NCI-H1092 (cell line): ENCODE measurements at regions not wholly inside any gene's neighbourhood (a gene's known extent, or its start where the extent isn't known, plus 50 kb on each side); places are given as distances from the start of the nearest gene placed in this dataset.
A peak's percentile ranks its signal among the peaks of the same experiment; 100 is the strongest.
"Not testable (repeated sequence)": the region's sequence is repeated elsewhere in the genome, so short reads cannot be mapped to it uniquely, and the experiment has no call there.

Experiments
- DNase-seq: peaks from one replicate; lab custom pipeline; 2025; lab: John Stamatoyannopoulos, UW

DNA sequence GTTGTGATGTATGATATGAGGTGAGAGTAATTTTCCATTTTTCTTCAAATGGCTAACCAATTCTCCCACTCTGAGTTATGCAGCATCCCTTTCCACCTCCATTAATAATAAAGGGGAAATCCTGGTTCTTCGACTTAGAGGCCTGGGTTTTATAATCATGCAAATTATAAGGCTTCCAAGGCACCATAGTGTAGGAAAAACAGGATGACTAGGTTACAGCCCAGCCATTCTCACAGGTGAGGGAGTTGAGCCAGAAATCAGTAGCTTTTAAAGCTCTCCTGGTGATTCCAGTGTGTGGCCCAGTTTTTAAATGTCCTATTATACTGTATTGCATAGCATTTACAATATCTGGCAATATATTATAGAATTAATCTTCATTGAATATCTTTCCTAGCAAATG is 203.1 kb downstream of the ARHGEF9 start:
- DNase-seq: no peak

DNA sequence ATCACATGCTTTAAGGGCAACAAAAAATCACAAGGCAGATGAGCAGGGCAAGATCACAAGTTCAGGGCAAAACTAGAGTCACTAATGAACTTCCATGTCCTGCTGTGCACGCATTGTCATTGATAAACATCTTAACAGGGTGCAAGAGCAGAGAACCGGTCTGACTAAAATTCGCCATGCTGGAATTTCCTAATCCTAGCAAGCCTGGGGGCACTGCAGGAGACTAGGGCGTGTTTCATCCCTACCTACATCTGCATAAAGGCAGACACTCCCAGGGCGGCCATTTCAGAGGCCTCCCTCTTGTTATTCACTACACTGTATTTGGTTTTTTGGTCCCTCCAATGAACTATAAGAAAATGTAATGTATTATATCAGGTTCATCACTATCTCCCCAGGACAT is 203.6 kb downstream of the ARHGEF9 start:
- DNase-seq: no peak

DNA sequence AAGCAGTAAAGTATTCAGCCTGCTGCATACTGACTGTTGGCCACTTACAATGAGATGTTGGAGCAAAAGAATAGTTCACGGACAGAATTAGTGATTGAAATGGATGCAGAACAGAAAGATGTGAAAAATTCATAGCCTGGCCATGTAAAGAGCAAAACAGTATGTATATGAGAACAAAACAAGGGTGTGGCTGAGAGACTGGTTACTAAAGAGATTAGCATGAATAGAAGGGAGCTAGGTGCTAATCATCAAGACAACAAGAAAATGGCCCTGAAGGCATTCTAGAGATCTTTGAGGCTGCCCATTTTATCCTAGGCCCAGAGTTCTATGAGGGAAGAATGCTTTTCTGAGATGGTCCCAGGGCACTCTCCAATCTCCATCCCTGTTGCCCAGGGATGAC is 208.5 kb downstream of the ARHGEF9 start:
- DNase-seq: no peak

DNA sequence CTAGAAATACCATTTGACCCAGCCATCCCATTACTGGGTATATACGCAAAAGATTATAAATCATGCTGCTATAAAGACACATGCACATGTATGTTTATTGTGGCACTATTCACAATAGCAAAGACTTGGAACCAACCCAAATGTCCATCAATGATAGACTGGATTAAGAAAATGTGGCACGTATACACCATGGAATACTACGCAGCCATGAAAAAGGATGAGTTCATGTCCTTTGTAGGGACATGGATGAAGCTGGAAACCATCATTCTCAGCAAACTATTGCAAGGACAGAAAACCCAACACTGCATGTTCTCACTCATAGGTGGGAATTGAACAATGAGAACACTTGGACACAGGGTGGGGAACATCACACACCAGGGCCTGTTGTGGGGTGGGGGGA is 209.3 kb downstream of the ARHGEF9 start:
- DNase-seq: not testable (repeated sequence)

DNA sequence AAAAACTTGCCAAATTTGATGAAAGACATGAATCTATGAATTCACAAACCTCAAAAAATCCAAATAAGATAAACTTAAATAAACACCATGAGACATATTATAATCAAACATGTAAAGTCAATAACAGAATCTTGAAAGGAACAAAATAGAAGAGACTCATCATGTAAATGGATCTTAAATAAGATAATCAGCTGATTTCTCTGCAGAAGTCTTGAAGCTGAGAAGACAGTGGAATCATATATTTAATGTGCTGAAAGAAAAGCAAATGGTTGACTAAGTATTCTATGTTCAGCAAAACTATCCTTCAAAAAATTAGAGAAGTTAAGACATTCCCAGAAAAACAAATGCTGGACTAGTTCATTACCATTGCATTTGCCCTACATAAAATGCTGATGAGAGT is 215.7 kb upstream of the SPIN4 start:
- no peak for DNase-seq

DNA sequence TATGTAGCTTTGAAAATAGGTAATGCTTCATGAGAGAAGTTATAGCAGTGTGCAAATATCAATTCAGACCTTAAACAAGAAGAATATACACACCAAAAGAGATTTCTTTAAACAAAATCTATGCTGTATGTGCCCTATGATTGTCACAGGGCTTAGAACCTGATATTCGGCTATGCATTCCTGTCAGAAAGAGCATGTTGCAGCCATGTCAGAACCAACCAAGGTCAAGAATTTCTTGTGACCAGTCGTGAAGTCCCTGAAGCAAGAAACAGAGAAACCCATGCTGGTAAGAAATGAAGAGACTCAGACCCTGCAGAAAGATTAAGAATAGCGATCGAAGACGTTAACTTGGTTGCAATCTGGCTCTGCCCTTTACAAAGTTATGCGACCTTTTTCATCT is 210.3 kb upstream of the SPIN4 start:
- no peak for DNase-seq

DNA sequence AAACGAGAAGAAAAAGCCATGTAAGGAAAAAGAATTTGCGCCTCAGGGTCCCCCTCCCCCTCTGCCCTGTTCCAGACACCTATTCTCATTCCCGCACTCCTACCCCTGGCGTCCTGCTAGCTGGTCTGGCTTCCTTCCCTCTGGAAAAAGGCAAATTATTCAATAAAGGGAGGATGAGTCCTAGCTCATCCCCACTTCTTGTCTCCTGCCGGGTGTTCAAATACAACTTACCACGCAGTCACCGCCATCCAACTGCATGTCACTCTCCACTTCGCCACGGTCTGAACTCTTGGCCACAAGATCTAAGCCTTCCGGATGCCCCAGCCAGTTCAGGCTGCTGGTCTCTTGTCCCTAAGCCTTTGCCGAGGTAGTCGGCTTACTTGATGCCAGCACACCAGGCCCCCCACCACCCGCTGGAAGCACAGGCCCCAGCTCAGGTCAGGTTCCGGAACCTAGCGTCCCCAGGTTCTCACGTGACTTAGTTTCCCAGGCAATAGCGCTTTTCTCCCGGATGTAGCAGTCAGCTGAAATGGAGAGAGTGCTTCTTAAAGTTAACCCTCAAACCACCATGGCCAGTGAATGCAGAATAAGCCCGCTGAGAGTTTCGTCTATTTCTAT is 209.6 kb upstream of the SPIN4 start:
- peak; percentile 83 for DNase-seq

DNA sequence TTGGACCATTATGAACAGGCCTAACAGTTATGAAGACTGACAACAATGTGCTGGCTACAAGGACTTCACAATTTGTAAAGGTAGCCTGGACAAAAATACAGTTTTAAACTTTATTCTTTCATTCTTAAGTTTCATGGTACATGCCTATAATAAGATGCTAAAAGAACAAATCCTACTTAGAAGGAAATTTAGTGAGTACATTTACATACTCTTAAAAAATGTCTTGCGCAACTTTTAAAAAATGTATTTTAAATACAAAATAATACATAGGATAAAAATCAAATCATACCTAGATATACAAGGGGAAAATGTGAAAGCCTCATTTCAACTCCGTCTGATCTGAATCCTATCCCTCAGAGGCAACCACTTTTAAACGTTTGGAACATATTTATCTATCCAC is 200.7 kb upstream of the SPIN4 start:
- DNase-seq: no peak

DNA sequence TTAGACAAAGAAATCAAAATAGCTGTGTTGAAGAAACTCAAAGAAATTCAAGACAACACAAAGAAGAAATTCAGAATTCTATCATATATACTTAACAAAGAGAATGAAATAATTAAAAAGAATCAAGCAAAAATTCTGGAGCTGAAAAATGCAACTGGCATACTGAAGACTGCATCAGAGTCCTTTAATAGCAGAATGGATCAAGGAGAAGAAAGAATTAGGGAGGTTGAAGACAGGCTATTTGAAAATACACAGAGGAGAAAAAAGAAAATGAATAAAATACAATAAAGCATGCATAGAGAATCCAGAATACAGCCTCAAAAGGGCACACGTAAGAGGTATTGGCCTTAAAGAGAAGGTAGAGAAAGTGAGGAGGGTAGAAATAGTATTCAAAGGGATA is 179.5 kb upstream of the SPIN4 start:
- DNase-seq: no peak

DNA sequence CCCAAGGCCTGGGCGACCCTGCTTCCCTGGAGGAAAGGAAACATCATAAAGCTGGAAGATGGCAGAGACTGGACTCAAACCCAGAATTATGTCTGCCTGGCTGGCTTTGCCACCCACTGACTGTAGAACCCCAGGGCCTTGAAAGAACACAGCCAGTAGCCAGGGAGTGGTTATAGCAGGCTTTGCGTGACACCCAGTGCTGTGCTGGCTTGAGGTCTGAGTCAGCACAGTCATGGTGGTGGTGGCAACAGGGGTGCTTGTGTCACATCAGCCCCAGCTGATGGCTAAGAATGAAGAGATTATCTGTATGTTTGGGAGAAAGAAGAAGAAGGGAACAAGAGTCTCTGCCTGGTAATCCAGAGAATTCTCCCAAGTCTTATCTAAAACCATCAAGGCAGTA is 178.8 kb upstream of the SPIN4 start:
- no peak for DNase-seq

DNA sequence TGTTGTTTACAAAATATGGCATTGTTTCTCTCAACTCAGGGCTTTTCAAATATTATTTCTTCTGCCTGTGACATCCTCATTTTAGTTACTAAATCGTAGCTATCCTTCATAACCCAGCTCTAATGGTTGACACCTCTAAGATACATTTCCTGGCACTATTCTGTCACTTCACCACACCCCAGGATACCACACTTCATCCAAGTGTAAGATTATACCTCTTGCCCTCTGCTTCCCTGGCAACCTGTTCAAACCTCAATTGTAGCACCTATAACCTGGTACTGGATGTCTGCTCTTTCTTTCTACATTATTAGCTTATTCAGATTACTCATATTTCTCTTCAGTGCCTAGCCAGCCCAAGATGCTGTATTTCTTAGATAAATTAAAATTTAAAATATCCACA is 175.7 kb upstream of the SPIN4 start:
- DNase-seq: no peak

DNA sequence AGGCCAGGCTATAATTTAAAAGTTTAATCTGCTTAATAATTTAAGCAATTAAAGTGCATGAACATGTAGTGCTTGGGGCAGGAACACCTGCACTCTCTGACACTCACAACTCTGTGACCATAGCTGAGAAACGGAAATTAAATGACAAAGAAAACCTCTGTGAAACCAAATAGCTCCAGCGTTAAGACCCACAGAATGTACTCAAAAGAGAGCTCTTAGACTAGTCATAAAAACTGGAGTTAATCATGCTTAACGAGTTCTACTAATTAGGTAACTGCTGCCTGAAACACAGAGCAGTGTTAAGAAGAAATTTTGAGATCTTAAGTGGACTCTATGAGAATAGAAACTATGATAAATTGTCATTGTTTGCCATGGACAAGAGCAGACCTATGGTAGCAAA is 174.4 kb upstream of the SPIN4 start:
- no peak for DNase-seq

DNA sequence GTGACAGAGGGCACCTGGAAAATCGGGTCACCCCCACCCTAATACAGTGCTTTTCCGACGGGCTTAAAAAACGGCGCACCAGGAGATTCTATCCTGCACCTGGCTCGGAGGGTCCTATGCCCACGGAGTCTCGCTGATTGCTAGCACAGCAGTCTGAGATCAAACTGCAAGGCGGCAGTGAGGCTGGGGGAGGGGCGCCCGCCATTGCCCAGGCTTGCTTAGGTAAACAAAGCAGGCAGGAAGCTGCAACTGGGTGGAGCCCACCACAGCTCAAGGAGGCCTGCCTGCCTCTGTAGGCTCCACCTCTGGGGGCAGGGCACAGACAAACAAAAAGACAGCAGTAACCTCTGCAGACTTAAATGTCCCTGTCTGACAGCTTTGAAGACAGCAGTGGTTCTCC is 168.2 kb upstream of the SPIN4 start:
- DNase-seq: not testable (repeated sequence)

DNA sequence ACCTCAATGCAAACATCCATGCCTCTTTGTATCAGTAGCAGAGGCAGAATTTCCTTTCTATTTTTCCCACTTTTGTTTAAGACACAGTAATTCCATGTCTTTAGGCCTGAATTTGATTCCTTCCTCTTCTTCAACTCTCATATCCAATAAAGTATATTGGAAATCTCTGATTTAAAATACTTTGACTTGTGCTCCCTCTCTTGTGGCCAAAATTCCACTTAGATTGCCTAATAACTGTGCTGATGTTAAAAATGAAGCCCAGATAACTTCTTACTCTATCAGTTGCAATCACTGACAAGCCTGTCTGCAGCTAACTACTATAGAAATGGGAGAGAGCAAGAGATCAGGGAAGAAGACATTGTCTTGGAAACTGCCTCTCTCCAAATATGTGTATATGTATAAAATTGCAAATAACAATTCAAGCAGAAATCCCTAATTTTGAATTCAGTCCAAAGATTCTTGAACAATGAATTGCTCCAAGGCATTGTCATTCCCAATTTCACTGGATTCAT is 163.5 kb upstream of the SPIN4 start:
- no peak for DNase-seq

DNA sequence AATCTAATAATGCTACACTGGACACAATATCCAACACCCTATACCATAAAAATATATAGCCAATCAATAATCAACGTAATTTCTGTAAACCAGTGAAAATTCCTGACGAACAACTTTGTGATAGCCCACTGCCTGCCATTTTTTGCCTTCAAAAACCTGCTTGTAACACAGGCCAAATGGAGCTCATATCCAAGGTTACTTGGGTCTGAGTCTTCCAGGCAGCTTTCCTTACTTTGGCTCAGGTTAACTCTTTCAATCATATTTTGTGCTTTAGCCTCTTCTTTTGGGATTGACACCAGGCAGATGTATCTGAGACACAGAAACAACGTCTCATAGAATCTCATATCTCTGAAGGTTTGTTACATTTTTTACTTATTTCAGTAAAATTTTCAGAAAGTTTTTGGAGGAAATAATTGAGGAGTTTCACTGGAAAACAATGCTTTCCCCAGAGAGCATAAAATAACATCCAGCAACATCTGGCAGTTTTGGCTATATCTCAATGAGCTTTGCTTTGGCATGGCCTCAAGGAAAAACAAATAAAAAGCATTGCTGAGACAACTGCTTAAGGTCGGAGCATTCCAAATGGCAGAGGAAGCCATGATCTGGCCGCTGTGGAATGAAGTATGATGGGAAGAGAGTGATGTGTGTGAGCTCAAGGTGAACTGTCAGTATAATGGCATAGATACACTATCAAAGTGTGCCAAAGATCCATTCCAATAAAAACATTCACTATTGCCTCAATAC is 162.9 kb upstream of the SPIN4 start:
- no peak for DNase-seq

DNA sequence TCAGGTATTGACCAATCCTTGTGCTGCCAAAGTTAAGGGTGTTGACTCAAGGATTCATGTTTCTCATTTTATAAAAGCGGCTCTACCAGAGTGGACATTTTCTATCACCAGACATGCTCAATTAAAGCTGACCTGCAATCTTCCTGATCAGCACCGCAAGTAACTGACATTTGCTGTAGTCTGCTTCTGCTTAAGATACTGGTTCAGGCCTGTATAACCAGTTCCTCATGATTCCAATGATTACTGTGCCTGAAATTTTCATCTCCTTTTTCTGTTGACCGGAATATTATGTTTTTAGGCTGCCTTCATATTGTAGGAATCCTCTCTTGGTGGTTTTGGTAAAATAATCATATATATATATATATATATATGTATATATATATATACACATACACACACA is 160.2 kb upstream of the SPIN4 start:
- no peak for DNase-seq

DNA sequence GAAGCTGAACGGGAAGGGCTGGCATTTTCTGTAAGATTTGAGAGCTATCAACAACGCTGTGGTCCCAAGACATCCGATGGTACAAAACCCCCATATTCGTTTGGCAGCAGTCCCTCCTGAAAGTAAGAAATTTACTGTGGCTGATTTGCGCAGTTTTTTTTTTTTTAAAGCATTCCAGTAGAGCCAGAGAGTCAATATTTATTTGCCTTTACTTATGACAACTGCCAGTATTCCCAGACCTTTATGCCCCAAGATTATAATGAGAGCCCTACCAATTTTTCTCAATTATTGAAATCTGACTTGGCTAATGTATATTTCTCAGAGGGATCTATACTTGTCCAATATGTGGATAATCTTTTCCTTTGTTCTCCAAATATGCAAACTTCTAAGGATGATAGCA is 157.5 kb upstream of the SPIN4 start:
- DNase-seq: no peak

DNA sequence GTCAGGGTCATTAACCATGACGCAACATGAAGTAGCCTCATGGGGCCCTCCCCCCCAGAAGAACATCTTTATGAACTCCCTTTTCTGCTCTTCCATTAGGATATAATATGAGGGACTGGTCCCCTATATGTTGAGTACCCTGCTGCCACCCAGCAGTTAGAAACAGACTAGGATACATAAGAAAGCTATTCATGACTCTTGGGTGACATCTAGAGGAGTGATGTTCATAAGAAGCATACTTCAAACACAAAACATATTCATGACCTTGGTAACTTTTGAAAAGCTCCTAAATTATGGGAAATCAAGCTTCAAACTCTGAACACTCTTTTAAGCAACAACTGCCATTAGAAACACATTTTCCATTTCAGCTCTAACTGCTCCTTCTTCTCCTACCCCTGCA is 155.2 kb upstream of the SPIN4 start:
- peak; percentile 4 for DNase-seq

DNA sequence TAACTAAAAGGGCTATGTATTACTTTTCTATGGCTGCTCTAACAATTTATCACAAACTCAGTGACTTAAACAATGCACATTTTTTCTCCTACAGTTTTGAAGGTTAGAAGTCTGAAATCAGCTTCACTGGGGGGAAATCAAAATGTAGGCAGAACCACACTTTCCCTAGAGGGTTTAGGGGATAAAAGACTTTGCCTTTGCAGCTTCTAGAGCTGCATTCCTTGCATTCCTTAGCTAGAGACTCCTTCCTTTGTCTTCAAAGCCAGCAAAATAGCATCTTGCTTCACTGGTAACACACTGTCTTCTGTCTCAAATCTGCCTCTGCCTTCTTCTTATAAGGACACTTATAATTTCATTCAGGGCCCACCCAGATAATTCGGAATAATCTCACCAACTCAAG is 152.4 kb upstream of the SPIN4 start:
- no peak for DNase-seq

DNA sequence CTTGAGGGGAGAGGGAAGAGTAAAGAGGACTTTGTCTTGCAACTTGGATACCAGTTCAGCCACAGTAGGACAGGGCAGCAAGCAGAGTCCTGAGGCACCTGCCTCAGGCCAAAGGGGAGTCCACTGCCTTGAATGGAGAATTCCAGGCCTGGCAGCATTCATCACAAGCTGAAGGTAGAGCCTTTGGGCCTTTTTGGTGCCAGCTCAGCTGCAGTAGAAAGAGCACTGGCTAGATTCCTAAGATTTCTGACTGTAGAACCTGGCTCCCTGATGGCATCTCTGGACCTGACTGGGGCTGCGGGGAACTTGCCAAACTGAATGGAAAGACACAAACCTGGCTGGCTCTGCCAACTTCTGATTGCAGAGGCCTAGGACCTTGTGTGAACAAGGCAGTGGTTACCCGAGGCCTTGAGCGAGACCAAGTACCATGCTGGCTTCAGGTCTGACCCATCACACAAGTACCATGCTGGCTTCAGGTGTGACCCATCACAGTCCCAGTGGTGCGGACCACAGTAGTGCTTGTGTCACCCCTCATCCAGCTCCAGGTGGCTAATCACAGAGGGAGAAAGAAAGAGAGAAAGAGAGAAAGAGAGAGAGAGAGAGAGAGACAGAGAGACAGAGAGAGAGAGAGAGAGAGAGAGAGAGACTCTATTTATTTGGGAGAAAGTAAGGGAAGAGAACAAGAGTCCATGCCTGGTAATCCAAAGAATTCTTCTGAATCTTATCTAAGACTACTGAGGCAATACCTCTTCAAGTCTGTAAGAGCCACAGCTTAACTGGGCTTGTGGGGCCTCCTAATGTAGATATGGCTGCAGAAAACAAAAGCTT is 137.6 kb upstream of the SPIN4 start:
- DNase-seq: no peak

DNA sequence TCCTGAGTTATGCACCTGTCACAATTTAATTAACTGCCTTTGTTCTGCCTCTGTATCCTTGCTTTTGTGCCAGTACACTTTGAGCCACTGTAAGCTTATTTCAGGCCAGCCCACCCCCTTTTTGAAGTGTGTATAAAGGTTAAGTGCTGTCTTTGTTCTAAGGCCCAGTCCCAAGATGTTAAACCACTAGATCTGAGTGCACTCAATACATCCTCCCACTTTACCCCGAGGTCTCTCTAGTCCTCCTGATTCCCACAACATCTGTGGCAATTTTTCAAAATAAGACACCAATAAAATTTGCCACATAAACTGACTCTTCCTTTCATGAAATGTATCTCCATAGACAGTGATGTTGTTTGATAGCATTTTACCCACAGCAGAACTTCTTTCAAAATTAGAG is 124.1 kb upstream of the SPIN4 start:
- no peak for DNase-seq

DNA sequence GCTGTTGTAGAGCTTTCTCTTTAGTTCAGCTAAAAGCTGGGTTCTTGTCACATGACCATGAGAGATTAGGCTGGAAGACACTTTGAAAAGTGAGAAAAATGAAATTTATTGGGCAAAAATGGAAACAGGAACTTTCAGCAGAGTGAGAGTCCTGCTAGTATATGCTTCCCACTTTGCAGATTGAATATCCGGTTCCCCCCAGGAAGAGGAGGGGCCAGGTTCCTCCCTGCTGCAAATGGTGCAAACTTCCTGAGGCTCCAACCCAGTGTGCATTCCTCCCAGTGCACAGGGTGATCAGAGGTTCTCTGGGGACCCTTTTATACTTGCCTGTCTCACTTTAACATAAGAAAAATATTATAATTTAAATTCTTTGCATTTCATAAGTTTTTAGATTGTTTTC is 119.9 kb upstream of the SPIN4 start:
- DNase-seq: no peak

DNA sequence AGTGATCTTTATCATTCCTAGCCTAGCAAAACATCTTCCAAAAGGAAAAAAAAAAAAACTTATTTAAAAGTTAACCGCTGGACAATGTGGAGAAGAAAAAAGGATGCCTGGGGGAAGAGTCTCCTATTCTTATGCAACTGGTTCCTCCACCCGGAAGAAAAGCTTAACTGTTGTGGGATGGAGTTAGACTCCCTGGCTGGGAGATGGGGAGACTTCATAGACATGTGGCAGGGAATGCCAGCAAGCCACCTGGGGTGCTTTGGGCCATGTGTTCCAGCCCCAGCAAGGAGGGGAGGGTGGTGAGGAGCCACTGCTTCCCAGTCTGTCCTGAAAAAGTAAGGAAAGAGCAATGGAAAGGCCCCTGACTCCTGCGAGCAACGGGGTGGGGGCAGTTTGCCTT is 119.4 kb upstream of the SPIN4 start:
- DNase-seq: no peak
